ENCODE measurements at regions not wholly inside any gene's neighbourhood (a gene's known extent, or its start where the extent isn't known, plus 50 kb on each side); places are given as distances from the start of the nearest gene placed in this dataset.

DNA sequence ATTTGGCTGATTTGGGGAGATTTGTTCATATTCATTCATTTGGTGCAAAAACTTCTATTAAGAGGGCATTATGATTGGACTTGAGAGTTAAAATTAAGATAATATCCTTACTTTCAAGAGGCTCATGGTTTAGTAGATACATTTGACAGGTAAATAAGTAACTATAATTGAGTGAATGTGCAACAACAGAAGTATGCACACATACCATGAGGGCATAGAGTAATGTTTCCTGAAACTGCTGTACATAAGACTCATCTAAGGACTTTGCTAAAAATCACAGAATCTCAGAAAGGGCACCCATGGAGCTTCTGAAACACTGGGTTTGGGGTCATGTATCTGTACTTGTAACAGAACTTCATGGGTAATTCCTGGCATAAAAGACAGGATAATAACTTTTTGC is 70.1 kb upstream of the PPP2R2B start:
- H3K4me1 Mint-ChIP-seq: no peaks in the 10 kb centered on the region
- H3K27ac Mint-ChIP-seq: no peak overlapping the region
- no peak overlapping the region for H3K4me3 Mint-ChIP-seq
- H3K36me3 Mint-ChIP-seq (ENCODE audit: low read depth): no peaks in the 10 kb centered on the region
- TF ChIP-seq, protein P1, sequence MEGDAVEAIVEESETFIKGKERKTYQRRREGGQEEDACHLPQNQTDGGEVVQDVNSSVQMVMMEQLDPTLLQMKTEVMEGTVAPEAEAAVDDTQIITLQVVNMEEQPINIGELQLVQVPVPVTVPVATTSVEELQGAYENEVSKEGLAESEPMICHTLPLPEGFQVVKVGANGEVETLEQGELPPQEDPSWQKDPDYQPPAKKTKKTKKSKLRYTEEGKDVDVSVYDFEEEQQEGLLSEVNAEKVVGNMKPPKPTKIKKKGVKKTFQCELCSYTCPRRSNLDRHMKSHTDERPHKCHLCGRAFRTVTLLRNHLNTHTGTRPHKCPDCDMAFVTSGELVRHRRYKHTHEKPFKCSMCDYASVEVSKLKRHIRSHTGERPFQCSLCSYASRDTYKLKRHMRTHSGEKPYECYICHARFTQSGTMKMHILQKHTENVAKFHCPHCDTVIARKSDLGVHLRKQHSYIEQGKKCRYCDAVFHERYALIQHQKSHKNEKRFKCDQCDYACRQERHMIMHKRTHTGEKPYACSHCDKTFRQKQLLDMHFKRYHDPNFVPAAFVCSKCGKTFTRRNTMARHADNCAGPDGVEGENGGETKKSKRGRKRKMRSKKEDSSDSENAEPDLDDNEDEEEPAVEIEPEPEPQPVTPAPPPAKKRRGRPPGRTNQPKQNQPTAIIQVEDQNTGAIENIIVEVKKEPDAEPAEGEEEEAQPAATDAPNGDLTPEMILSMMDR (IDR thresholded peaks at IDR 0.05): no peak
- no peaks in the 10 kb centered on the region for H3K9me3 Mint-ChIP-seq
- no peaks in the 10 kb centered on the region for H3K27me3 Mint-ChIP-seq (ENCODE audit: low read depth, poor library complexity)
- no peak for DNase-seq

GRCh38 chr5:146952168-146952567 is 73.6 kb upstream of the PPP2R2B start:
- no peaks in the 10 kb centered on the region for H3K36me3 Mint-ChIP-seq (ENCODE audit: low read depth)
- H3K4me3 Mint-ChIP-seq: no peak overlapping the region
- no peak overlapping the region for H3K27ac Mint-ChIP-seq
- no peaks in the 10 kb centered on the region for H3K9me3 Mint-ChIP-seq
- H3K27me3 Mint-ChIP-seq (ENCODE audit: low read depth, poor library complexity): no peaks in the 10 kb centered on the region
- TF ChIP-seq, protein P1 (IDR thresholded peaks at IDR 0.05): no peak
- DNase-seq: no peak
- H3K4me1 Mint-ChIP-seq: no peaks in the 10 kb centered on the region

GRCh38 chr5:146956217-146956616 is 77.7 kb upstream of the PPP2R2B start:
- TF ChIP-seq, protein P1 (IDR thresholded peaks at IDR 0.05): no peak
- Mint-ChIP-seq H3K27me3 (ENCODE audit: low read depth, poor library complexity) (no peaks in the 10 kb centered on the region), H3K27ac (no peak overlapping the region), H3K36me3 (ENCODE audit: low read depth) (no peaks in the 10 kb centered on the region), H3K9me3 (no peaks in the 10 kb centered on the region), H3K4me3 (no peak overlapping the region), H3K4me1 (peaks cover 6% of the 10 kb centered on the region)
- no peak for DNase-seq

- no peak for DNase-seq
- Mint-ChIP-seq H3K4me1 (peaks cover 6% of the 10 kb centered on the region), H3K9me3 (no peaks in the 10 kb centered on the region), H3K27me3 (ENCODE audit: low read depth, poor library complexity) (peaks cover 3% of the 10 kb centered on the region), H3K27ac (no peak overlapping the region), H3K36me3 (ENCODE audit: low read depth) (no peaks in the 10 kb centered on the region), H3K4me3 (no peak overlapping the region)
- TF ChIP-seq, protein P1 (IDR thresholded peaks at IDR 0.05): no peak
These were observed 80.8 kb upstream of the PPP2R2B start for GRCh38 chr5:146959360-146959759.

DNA sequence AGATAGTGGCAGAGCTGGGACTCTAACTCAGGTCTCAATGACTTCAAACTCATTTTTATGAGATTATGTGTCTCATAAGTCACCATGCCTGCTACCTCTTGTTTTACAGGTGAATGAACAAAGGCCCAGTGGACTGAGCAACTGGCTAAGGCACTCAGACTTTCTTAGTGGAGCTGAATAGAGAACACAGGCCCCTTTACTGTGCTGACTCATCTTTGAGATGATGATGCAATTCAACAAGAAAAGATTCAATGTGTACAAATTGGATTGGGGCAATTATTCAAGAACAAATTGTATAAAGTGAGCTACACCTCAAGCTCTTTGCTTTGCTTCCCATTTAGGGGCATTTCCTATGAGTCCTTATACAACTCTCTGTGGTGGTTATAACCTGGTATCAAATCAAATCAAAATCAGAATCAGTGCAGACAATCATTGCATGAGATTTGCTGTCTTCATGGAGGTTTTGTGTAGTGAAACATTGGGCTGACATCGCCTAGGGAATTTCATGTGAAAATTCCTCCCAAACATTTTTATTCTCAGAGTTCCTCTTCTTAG is 84.3 kb upstream of the PPP2R2B start:
- Mint-ChIP-seq H3K4me1 (peaks cover 10% of the 10 kb centered on the region), H3K36me3 (ENCODE audit: low read depth) (no peaks in the 10 kb centered on the region), H3K27ac (no peak overlapping the region), H3K27me3 (ENCODE audit: low read depth, poor library complexity) (peaks cover 3% of the 10 kb centered on the region), H3K9me3 (no peaks in the 10 kb centered on the region), H3K4me3 (no peak overlapping the region)
- TF ChIP-seq, protein P1 (IDR thresholded peaks at IDR 0.05): no peak
- DNase-seq: no peak
